ENCODE measurements at regions not wholly inside any gene's neighbourhood (a gene's known extent, or its start where the extent isn't known, plus 50 kb on each side); places are given as distances from the start of the nearest gene placed in this dataset.
"Not testable (repeated sequence)": the region's sequence is repeated elsewhere in the genome, so short reads cannot be mapped to it uniquely, and the experiment has no call there.

GRCh38 chr13:109941221-109941620 is 154.8 kb upstream of the IRS2 start:
- FAIRE-seq: no peak

GRCh38 chr13:109940637-109941036 is 154.3 kb upstream of the IRS2 start:
- FAIRE-seq: no peak
- no peak for DNase-seq (ENCODE audit: low spot score)

More at GRCh38 chr13:109941221-109941620, 154.8 kb upstream of the IRS2 start:
- no peak for DNase-seq (ENCODE audit: low spot score)

- no peak for DNase-seq (ENCODE audit: low spot score)
- no peak for FAIRE-seq
These were observed 153.5 kb upstream of the IRS2 start for GRCh38 chr13:109939838-109940237.

GRCh38 chr13:109939180-109939579 is 152.8 kb upstream of the IRS2 start:
- no peak for FAIRE-seq
- no peak for DNase-seq (ENCODE audit: low spot score)

- FAIRE-seq: no peak
- DNase-seq (ENCODE audit: low spot score): peak; percentile 19
These were observed 152.0 kb upstream of the IRS2 start for GRCh38 chr13:109938255-109938936.

- not testable (repeated sequence) for DNase-seq (ENCODE audit: low spot score); FAIRE-seq
These were observed 148.1 kb upstream of the IRS2 start for GRCh38 chr13:109934520-109934919.

- DNase-seq (ENCODE audit: low spot score): no peak
These were observed 147.1 kb upstream of the IRS2 start for GRCh38 chr13:109933476-109933875.

GRCh38 chr13:109924376-109924775 is 138.0 kb upstream of the IRS2 start:
- DNase-seq (ENCODE audit: low spot score) (no peak), FAIRE-seq (no peak)

More at GRCh38 chr13:109933476-109933875, 147.1 kb upstream of the IRS2 start:
- no peak for FAIRE-seq

GRCh38 chr13:109922518-109922917 is 136.1 kb upstream of the IRS2 start:
- no peak for FAIRE-seq

GRCh38 chr13:109919715-109920375 is 133.5 kb upstream of the IRS2 start:
- FAIRE-seq (no peak), DNase-seq (ENCODE audit: low spot score) (peak; percentile 27)

More at GRCh38 chr13:109922518-109922917, 136.1 kb upstream of the IRS2 start:
- no peak for DNase-seq (ENCODE audit: low spot score)

- DNase-seq (ENCODE audit: low spot score) (peak; percentile 84), FAIRE-seq (peak; percentile 83)
These were observed 131.9 kb upstream of the IRS2 start for GRCh38 chr13:109918179-109918711.

- DNase-seq (ENCODE audit: low spot score): no peak
- FAIRE-seq: no peak
These were observed 131.0 kb upstream of the IRS2 start for GRCh38 chr13:109917422-109917821.

- FAIRE-seq (no peak), DNase-seq (ENCODE audit: low spot score) (no peak)
These were observed 127.6 kb upstream of the IRS2 start for GRCh38 chr13:109913936-109914510.

GRCh38 chr13:109913186-109913585 is 126.8 kb upstream of the IRS2 start:
- no peak for FAIRE-seq
- no peak for DNase-seq (ENCODE audit: low spot score)

GRCh38 chr13:109910194-109910593 is 123.8 kb upstream of the IRS2 start:
- FAIRE-seq (no peak), DNase-seq (ENCODE audit: low spot score) (no peak)

- FAIRE-seq (no peak), DNase-seq (ENCODE audit: low spot score) (no peak)
These were observed 120.6 kb upstream of the IRS2 start for GRCh38 chr13:109906976-109907375.

GRCh38 chr13:109904218-109904617 is 117.8 kb upstream of the IRS2 start:
- no peak for DNase-seq (ENCODE audit: low spot score)
- FAIRE-seq: no peak

- DNase-seq (ENCODE audit: low spot score): no peak
These were observed 114.4 kb upstream of the IRS2 start for GRCh38 chr13:109900741-109901140.

GRCh38 chr13:109900320-109900719 is 113.9 kb upstream of the IRS2 start:
- FAIRE-seq (no peak), DNase-seq (ENCODE audit: low spot score) (no peak)

More at GRCh38 chr13:109900741-109901140, 114.4 kb upstream of the IRS2 start:
- no peak for FAIRE-seq

GRCh38 chr13:109899748-109900147 is 113.4 kb upstream of the IRS2 start:
- FAIRE-seq (no peak), DNase-seq (ENCODE audit: low spot score) (no peak)

- no peak for FAIRE-seq
- DNase-seq (ENCODE audit: low spot score): no peak
These were observed 112.9 kb upstream of the IRS2 start for GRCh38 chr13:109899316-109899715.

GRCh38 chr13:109897988-109898624 is 111.7 kb upstream of the IRS2 start:
- FAIRE-seq: no peak

More at GRCh38 chr13:109897988-109898624, 111.7 kb upstream of the IRS2 start:
- no peak for DNase-seq (ENCODE audit: low spot score)

All from RCC 7860 (cell line).